H1 (cell line): ENCODE measurements at regions not wholly inside any gene's neighbourhood (a gene's known extent, or its start where the extent isn't known, plus 50 kb on each side); places are given as distances from the start of the nearest gene placed in this dataset.

Source experiments
- CTBP2 ChIP-seq: IDR thresholded peaks from 2 replicates; pipeline ENCODE4 v1.7.0; 2011; ENCODE audit warnings: borderline replicate concordance, mild to moderate bottlenecking, moderate library complexity, mixed read lengths, low read length; ENCODE audit not compliant: insufficient read depth, insufficient read length
- NANOG ChIP-seq: IDR thresholded peaks from 2 replicates; pipeline ENCODE4 v1.6.1; 2011; ENCODE audit warnings: low read length, low read depth, mild to moderate bottlenecking, inconsistent platforms; ENCODE audit not compliant: insufficient read depth, poor library complexity, severe bottlenecking
- NRF1 ChIP-seq: IDR thresholded peaks from 2 replicates; pipeline ENCODE4 v1.6.1; 2011; ENCODE audit warnings: mild to moderate bottlenecking, low read depth, low read length, improper control_type of control experiment
- POLR2A ChIP-seq, 2 experiments: IDR thresholded peaks; 1 replicate in 1 of 2; 2 replicates in 1 of 2; pipeline ENCODE4 v1.6.1; 2011; ENCODE audit warnings: low read depth in 2 of 2, low read length in 2 of 2, mild to moderate bottlenecking in 2 of 2; ENCODE audit errors: control extremely low read depth in 1 of 2
- POLR2AphosphoS5 ChIP-seq: IDR thresholded peaks from 2 replicates; pipeline ENCODE4 v1.6.1; 2011; ENCODE audit warnings: low read depth, low read length
- SIX5 ChIP-seq: IDR thresholded peaks from 2 replicates; pipeline ENCODE4 v1.6.1; 2011; ENCODE audit warnings: mild to moderate bottlenecking, low read depth, low read length
- SRF ChIP-seq: IDR thresholded peaks from 2 replicates; pipeline ENCODE4 v1.6.1; 2011; ENCODE audit warnings: mild to moderate bottlenecking, low read depth, low read length, moderate library complexity
- TEAD4 ChIP-seq: IDR thresholded peaks from 2 replicates; pipeline ENCODE4 v1.6.1; 2012; ENCODE audit warnings: low read depth, low read length, inconsistent platforms, mixed read lengths
- YY1 ChIP-seq: IDR thresholded peaks from 2 replicates; pipeline ENCODE4 v1.6.1; 2011; ENCODE audit warnings: low read depth, mild to moderate bottlenecking, low read length

DNA sequence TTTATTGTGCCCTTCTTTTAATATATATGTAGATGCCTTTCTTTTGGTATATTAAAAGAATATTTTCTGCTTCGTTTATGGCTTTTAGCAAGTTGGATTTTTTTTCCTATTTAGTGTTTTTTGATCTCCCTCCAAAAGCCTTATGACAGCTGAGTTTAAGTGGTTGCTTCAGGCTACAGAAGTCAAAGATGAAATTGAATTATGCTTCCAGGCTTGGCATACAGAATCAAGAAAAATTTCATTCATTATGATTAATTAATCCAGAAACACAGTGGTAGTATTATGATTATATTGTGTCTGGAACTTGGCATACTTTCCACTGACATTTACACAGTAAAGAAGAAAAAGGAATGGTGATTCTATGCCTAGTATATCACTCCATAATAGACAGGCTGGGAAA is 63.8 kb upstream of the SEM1 start (continued):
- TF ChIP-seq TEAD4 (no peak), SRF (no peak), CTBP2 (no peak), YY1 (no peak), NANOG (no peak), NRF1 (no peak), POLR2A (IDR thresholded peaks at IDR 0.05; ENCODE audit: control extremely low read depth in 1 of 2, low read depth in 2 of 2, low read length in 2 of 2) (no peak), SIX5 (no peak), POLR2AphosphoS5 (no peak)
- TF ChIP-seq, all 59 proteins: peak for 0
